ENCODE measurements at regions not wholly inside any gene's neighbourhood (a gene's known extent, or its start where the extent isn't known, plus 50 kb on each side); places are given as distances from the start of the nearest gene placed in this dataset.
"Not testable (repeated sequence)": the region's sequence is repeated elsewhere in the genome, so short reads cannot be mapped to it uniquely, and the experiment has no call there.

DNA sequence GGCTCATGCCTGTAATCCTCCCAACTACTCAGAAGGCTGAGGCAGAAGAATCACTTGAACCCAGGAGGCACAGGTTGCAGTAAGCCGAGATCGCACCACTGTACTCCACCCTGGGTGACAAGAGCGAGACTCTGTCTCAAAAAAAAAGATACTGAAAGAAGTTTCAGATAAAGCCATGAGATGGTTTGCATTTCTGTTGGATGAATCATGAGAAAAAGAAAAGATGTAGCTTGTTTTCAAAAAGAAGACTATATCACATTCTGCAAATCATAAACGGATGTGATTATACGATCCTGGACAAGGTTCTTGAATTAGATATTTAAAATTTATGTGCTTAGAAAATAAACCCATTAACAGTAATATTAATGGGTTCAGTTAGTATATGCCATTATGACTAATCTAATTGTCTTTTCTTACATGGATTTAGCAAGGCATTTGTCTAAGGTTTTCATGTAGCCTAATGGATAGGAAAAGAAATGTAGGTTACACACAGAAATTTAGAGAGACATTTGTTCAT is 345.9 kb downstream of the SLC7A11 start:
- H3K27ac ChIP-seq, result no peak overlapping the region
- H3K27me3 ChIP-seq, result no peaks in the 10 kb centered on the region
- DNase-seq, result no peak
- WGBS, 2 donors, result 89 to 97% methylated on average over 5 of the region's 5 CpGs
- H3K4me3 ChIP-seq, result no peak overlapping the region
- no peak for ATAC-seq (ENCODE audit: low FRiP score in 2 of 2)
- TF ChIP-seq EP300 (IDR thresholded peaks at IDR 0.05), result no peak
- no peak for TF ChIP-seq POLR2AphosphoS5 (IDR thresholded peaks at IDR 0.05)
- TF ChIP-seq CTCF (IDR thresholded peaks at IDR 0.05), result no peak
- TF ChIP-seq POLR2A (IDR thresholded peaks at IDR 0.05), result no peak
- no peaks in the 10 kb centered on the region for H3K9me3 ChIP-seq
- H3K36me3 ChIP-seq, result no peaks in the 10 kb centered on the region
- H3K4me1 ChIP-seq, result no peaks in the 10 kb centered on the region

- not testable (repeated sequence) for H3K27me3 ChIP-seq; ATAC-seq (ENCODE audit: low FRiP score in 2 of 2); DNase-seq; H3K36me3 ChIP-seq; H3K9me3 ChIP-seq; H3K27ac ChIP-seq; H3K4me3 ChIP-seq; H3K4me1 ChIP-seq
- WGBS, 2 donors, result 95% methylated on average over 1 of the region's 1 CpG
These were observed 346.6 kb downstream of the SLC7A11 start for GRCh38 chr4:137895515-137895914.

DNA sequence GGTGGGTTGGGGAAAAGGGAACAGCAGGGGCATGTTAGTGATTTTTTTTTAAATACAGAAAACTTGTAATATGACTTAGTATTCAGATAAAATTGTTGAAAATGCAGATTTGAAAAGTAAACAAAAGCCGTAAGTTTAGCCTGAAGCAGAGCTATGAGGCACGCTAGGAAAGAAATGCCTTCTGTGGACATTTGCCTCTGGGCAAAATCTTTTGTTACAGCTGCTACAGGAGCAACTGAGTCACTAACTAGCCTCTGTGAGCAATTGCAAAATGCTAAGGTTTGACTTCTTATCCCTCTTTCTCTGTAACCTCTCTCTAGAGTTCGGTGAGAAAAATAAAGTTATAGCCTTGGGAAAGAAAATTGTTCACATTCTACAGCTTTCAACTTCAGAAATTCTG is 350.0 kb downstream of the SLC7A11 start:
- no peaks in the 10 kb centered on the region for H3K9me3 ChIP-seq
- 78 to 82% methylated on average over 3 of the region's 3 CpGs for WGBS, 2 donors
- H3K27me3 ChIP-seq, result no peaks in the 10 kb centered on the region
- H3K36me3 ChIP-seq, result no peaks in the 10 kb centered on the region
- no peak for DNase-seq
- TF ChIP-seq POLR2A (IDR thresholded peaks at IDR 0.05), result no peak
- TF ChIP-seq EP300 (IDR thresholded peaks at IDR 0.05), result no peak
- TF ChIP-seq CTCF (IDR thresholded peaks at IDR 0.05), result no peak
- TF ChIP-seq POLR2AphosphoS5 (IDR thresholded peaks at IDR 0.05), result no peak
- H3K27ac ChIP-seq, result no peak overlapping the region
- H3K4me1 ChIP-seq, result no peaks in the 10 kb centered on the region
- ATAC-seq (ENCODE audit: low FRiP score in 2 of 2), result no peak
- H3K4me3 ChIP-seq, result no peak overlapping the region

GRCh38 chr4:137890812-137891211 is 351.3 kb downstream of the SLC7A11 start:
- Histone ChIP-seq H3K27me3 (no peaks in the 10 kb centered on the region), H3K9me3 (no peaks in the 10 kb centered on the region), H3K27ac (no peak overlapping the region), H3K36me3 (no peaks in the 10 kb centered on the region), H3K4me1 (no peaks in the 10 kb centered on the region), H3K4me3 (no peak overlapping the region)
- TF ChIP-seq EP300 (IDR thresholded peaks at IDR 0.05) (no peak), POLR2AphosphoS5 (IDR thresholded peaks at IDR 0.05) (no peak), CTCF (IDR thresholded peaks at IDR 0.05) (no peak), POLR2A (IDR thresholded peaks at IDR 0.05) (no peak)
- WGBS, 2 donors, result 80 to 91% methylated on average over 2 of the region's 2 CpGs
- ATAC-seq (ENCODE audit: low FRiP score in 2 of 2) (no peak), DNase-seq (no peak)

DNA sequence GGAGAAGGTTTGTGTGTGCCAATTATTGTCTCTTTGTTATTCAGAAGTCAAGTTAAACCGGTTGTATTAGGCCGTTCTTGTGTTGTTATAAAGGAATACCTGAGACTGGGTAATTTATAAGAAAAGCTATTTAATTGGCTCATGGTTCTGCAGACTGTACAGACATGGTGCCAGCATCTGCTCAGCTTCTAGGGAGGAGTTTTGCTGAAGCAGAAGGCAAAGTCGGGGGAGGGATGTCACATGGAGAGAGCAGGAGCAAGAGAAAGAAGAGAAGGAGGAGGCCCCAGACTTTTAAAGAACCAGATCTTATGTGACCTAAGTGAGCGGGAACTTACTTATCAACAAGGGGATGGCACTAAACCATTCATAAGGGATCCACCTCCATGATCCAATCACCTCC is 349.3 kb upstream of the PCDH18 start:
- WGBS, 2 donors, result 75 to 78% methylated on average over 4 of the region's 4 CpGs
- no peaks in the 10 kb centered on the region for H3K27me3 ChIP-seq
- no peak for DNase-seq

GRCh38 chr4:137868067-137868466 is 335.8 kb upstream of the PCDH18 start:
- not testable (repeated sequence) for H3K36me3 ChIP-seq; DNase-seq; H3K4me3 ChIP-seq; ATAC-seq (ENCODE audit: low FRiP score in 2 of 2); H3K27ac ChIP-seq; H3K9me3 ChIP-seq; H3K27me3 ChIP-seq; H3K4me1 ChIP-seq
- WGBS, 2 donors, result 89 to 91% methylated on average over 2 of the region's 3 CpGs

More for the DNA sequence above, 349.3 kb upstream of the PCDH18 start:
- Histone ChIP-seq H3K9me3 (peaks cover 0 to 8% (median 2%) of the 10 kb centered on the region in 4 donors), H3K36me3 (no peaks in the 10 kb centered on the region), H3K4me1 (no peaks in the 10 kb centered on the region), H3K4me3 (no peak overlapping the region), H3K27ac (no peak overlapping the region)
- TF ChIP-seq POLR2A (IDR thresholded peaks at IDR 0.05) (no peak), EP300 (IDR thresholded peaks at IDR 0.05) (no peak), CTCF (IDR thresholded peaks at IDR 0.05) (no peak), POLR2AphosphoS5 (IDR thresholded peaks at IDR 0.05) (no peak)
- no peak for ATAC-seq (ENCODE audit: low FRiP score in 2 of 2)

Data from upper lobe of left lung (tissue), 6 donors.